ENCODE measurements at regions not wholly inside any gene's neighbourhood (a gene's known extent, or its start where the extent isn't known, plus 50 kb on each side); places are given as distances from the start of the nearest gene placed in this dataset.

DNA sequence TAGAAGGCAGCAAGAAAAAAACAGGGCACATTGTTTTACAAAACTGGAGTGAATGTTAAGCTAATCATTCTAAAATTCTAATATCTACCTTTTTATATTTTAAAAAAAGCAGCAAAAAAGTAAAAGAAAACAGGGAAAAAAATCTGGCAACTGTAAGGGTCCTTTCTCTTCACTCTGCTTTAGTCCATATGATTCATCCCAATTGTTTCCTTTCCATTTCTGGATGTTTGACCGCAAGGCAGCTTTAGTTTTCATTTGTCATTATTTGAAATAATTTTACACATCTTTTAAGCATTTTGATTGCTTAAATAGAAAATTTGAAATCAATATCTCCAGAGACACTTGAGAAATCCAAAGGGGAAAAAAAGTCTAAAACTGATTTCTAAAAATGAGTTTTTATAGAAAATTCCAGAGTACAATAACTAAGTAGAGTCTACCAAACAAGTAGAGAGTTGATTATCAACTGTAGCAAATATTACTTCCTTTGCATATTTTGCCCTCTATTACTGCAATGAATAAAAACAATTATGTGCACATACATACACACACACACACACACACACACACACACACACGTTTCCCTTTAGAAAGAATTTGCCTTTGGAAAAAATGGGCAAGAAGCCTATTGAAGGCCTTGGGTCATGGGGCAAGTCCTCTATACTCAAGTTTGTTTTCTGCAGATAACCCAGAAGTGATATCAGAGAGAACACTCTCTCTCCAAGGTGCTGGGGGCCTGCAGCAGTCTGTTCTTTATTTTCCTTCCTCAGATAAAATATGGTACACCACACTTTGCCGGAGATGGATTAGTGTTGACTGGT, 259.7 kb downstream of the HACE1 start:
- Histone ChIP-seq H3K36me3 (ENCODE audit: insufficient read depth, low read length) (no peaks in the 10 kb centered on the region), H2AFZ (ENCODE audit: low read depth, low read length) (no peak overlapping the region), H4K20me1 (ENCODE audit: insufficient read depth) (no peaks in the 10 kb centered on the region), H3K27ac (ENCODE audit: low read length) (no peak overlapping the region), H3K4me3 (ENCODE audit: low read length) (no peak overlapping the region), H3K79me2 (replicated peaks; ENCODE audit: insufficient read depth, low read length) (no peaks in the 10 kb centered on the region), H3K27me3 (ENCODE audit: insufficient read depth, low read depth, low read length) (no peaks in the 10 kb centered on the region), H3K4me2 (ENCODE audit: low read length) (no peak overlapping the region), H3F3A (ENCODE audit: insufficient read depth, low read length, poor library complexity, severe bottlenecking) (no peaks in the 10 kb centered on the region), H3K9me2 (ENCODE audit: insufficient read depth, low read length) (no peaks in the 10 kb centered on the region), H3K9me3 (ENCODE audit: low read length) (no peaks in the 10 kb centered on the region), H3K9ac (ENCODE audit: low read length) (no peak overlapping the region)
- TF ChIP-seq TAF1 (IDR thresholded peaks at IDR 0.05; ENCODE audit: low read depth) = no peak
- TF ChIP-seq, protein P1, sequence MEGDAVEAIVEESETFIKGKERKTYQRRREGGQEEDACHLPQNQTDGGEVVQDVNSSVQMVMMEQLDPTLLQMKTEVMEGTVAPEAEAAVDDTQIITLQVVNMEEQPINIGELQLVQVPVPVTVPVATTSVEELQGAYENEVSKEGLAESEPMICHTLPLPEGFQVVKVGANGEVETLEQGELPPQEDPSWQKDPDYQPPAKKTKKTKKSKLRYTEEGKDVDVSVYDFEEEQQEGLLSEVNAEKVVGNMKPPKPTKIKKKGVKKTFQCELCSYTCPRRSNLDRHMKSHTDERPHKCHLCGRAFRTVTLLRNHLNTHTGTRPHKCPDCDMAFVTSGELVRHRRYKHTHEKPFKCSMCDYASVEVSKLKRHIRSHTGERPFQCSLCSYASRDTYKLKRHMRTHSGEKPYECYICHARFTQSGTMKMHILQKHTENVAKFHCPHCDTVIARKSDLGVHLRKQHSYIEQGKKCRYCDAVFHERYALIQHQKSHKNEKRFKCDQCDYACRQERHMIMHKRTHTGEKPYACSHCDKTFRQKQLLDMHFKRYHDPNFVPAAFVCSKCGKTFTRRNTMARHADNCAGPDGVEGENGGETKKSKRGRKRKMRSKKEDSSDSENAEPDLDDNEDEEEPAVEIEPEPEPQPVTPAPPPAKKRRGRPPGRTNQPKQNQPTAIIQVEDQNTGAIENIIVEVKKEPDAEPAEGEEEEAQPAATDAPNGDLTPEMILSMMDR (IDR thresholded peaks at IDR 0.05; ENCODE audit: poor library complexity, severe bottlenecking) = no peak
- TF ChIP-seq, protein P2, sequence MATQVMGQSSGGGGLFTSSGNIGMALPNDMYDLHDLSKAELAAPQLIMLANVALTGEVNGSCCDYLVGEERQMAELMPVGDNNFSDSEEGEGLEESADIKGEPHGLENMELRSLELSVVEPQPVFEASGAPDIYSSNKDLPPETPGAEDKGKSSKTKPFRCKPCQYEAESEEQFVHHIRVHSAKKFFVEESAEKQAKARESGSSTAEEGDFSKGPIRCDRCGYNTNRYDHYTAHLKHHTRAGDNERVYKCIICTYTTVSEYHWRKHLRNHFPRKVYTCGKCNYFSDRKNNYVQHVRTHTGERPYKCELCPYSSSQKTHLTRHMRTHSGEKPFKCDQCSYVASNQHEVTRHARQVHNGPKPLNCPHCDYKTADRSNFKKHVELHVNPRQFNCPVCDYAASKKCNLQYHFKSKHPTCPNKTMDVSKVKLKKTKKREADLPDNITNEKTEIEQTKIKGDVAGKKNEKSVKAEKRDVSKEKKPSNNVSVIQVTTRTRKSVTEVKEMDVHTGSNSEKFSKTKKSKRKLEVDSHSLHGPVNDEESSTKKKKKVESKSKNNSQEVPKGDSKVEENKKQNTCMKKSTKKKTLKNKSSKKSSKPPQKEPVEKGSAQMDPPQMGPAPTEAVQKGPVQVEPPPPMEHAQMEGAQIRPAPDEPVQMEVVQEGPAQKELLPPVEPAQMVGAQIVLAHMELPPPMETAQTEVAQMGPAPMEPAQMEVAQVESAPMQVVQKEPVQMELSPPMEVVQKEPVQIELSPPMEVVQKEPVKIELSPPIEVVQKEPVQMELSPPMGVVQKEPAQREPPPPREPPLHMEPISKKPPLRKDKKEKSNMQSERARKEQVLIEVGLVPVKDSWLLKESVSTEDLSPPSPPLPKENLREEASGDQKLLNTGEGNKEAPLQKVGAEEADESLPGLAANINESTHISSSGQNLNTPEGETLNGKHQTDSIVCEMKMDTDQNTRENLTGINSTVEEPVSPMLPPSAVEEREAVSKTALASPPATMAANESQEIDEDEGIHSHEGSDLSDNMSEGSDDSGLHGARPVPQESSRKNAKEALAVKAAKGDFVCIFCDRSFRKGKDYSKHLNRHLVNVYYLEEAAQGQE (IDR thresholded peaks at IDR 0.05; ENCODE audit: borderline replicate concordance) = no peak
- TF ChIP-seq SMC3 (conservative IDR thresholded peaks at IDR 0.05; ENCODE audit: poor library complexity) = no peak
- no peak for TF ChIP-seq POLR2AphosphoS5 (IDR thresholded peaks at IDR 0.05)
- no peak for TF ChIP-seq EZH2 (IDR thresholded peaks at IDR 0.05; ENCODE audit: borderline replicate concordance, insufficient read depth, low read length, poor library complexity, severe bottlenecking)
- TF ChIP-seq MXI1 (conservative IDR thresholded peaks at IDR 0.05; ENCODE audit: poor library complexity, severe bottlenecking) = no peak
- no peak for TF ChIP-seq EP300 (conservative IDR thresholded peaks at IDR 0.05; ENCODE audit: poor library complexity, severe bottlenecking)
- no peak for TF ChIP-seq RAD21 (conservative IDR thresholded peaks at IDR 0.05)

DNA sequence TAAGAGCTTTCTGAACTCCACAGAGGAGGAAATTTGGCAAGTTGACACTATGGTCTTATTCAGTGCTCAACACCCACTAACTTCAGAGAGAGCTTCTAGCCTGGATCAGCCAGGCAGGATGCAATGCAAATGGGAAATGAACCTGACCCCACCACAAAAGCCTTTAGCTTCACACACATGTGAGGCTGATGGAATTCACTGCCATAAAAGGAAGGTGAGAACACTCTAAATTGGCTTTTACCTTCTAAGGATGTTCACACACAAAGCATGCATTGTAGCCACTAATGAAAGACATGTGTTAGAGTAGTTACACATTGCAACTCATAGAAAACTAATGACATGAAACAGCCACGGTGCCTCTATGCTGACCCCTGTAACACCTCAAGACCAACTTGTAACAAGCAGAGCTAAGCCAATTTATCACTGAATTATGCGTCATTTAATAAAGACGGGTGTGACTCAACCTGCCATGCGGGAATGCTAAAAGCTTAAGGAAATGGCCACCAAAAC, 262.1 kb downstream of the HACE1 start:
- Histone ChIP-seq H3K36me3 (ENCODE audit: insufficient read depth, low read length) (no peaks in the 10 kb centered on the region), H3K79me2 (replicated peaks; ENCODE audit: insufficient read depth, low read length) (no peaks in the 10 kb centered on the region), H3K9ac (ENCODE audit: low read length) (no peak overlapping the region), H2AFZ (ENCODE audit: low read depth, low read length) (no peak overlapping the region), H3K9me3 (ENCODE audit: low read length) (no peaks in the 10 kb centered on the region), H3K9me2 (ENCODE audit: insufficient read depth, low read length) (no peaks in the 10 kb centered on the region), H3K27ac (ENCODE audit: low read length) (no peak overlapping the region), H4K20me1 (ENCODE audit: insufficient read depth) (no peaks in the 10 kb centered on the region), H3F3A (ENCODE audit: insufficient read depth, low read length, poor library complexity, severe bottlenecking) (no peaks in the 10 kb centered on the region), H3K4me3 (ENCODE audit: low read length) (no peak overlapping the region), H3K27me3 (ENCODE audit: insufficient read depth, low read depth, low read length) (no peaks in the 10 kb centered on the region), H3K4me2 (ENCODE audit: low read length) (no peak overlapping the region)
- TF ChIP-seq, protein P2 (IDR thresholded peaks at IDR 0.05; ENCODE audit: borderline replicate concordance) = no peak
- TF ChIP-seq MXI1 (conservative IDR thresholded peaks at IDR 0.05; ENCODE audit: poor library complexity, severe bottlenecking) (no peak), EZH2 (IDR thresholded peaks at IDR 0.05; ENCODE audit: borderline replicate concordance, insufficient read depth, low read length, poor library complexity, severe bottlenecking) (no peak), TAF1 (IDR thresholded peaks at IDR 0.05; ENCODE audit: low read depth) (no peak), SMC3 (conservative IDR thresholded peaks at IDR 0.05; ENCODE audit: poor library complexity) (no peak), RAD21 (conservative IDR thresholded peaks at IDR 0.05) (no peak), POLR2AphosphoS5 (IDR thresholded peaks at IDR 0.05) (no peak), EP300 (conservative IDR thresholded peaks at IDR 0.05; ENCODE audit: poor library complexity, severe bottlenecking) (no peak)
- TF ChIP-seq, protein P1 (IDR thresholded peaks at IDR 0.05; ENCODE audit: poor library complexity, severe bottlenecking) = no peak
